ENCODE measurements at regions not wholly inside any gene's neighbourhood (a gene's known extent, or its start where the extent isn't known, plus 50 kb on each side); places are given as distances from the start of the nearest gene placed in this dataset.

DNA sequence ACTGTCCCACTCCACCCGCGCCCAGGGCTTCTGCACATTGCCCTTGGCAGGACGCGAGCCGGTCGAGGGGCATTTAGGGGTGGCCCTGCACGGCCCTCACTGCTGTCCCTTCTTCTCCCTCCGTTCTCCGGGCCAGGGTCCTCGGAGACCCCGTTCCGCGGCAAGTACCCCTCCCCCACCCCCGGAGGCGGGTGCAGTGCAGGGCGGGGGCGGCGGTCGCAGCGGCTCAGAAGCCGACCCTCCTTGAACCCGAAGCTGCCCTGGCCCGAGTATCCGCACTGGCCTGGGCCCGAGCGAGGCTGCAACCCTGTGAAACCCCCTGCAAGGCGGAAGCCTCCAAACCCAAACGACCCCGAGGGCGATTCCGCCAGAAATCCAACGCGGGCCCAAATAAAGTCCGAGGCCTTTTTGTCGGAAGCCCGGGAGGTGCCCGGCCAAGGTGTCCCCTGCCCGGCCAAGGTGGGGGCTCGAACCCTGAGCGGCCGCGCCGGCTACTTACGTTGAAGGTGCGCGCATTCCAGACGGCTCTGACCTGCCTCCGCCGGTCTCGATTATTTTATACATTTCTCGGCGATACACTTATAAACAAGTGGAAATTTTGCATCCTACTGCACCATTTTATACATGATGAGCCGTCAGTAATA lies 53.1 kb upstream of the TMEM33 start:
- TF ChIP-seq, protein P1, sequence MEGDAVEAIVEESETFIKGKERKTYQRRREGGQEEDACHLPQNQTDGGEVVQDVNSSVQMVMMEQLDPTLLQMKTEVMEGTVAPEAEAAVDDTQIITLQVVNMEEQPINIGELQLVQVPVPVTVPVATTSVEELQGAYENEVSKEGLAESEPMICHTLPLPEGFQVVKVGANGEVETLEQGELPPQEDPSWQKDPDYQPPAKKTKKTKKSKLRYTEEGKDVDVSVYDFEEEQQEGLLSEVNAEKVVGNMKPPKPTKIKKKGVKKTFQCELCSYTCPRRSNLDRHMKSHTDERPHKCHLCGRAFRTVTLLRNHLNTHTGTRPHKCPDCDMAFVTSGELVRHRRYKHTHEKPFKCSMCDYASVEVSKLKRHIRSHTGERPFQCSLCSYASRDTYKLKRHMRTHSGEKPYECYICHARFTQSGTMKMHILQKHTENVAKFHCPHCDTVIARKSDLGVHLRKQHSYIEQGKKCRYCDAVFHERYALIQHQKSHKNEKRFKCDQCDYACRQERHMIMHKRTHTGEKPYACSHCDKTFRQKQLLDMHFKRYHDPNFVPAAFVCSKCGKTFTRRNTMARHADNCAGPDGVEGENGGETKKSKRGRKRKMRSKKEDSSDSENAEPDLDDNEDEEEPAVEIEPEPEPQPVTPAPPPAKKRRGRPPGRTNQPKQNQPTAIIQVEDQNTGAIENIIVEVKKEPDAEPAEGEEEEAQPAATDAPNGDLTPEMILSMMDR (IDR thresholded peaks at IDR 0.05) = no peak
- no peak for TF ChIP-seq POLR2A (IDR thresholded peaks at IDR 0.05)
- no peak for TF ChIP-seq POLR2AphosphoS5 (IDR thresholded peaks at IDR 0.05)
- TF ChIP-seq EP300 (IDR thresholded peaks at IDR 0.05) = no peak

Measured in gastroesophageal sphincter (tissue), 3 donors.